GM12875 (cell line): ENCODE measurements at regions not wholly inside any gene's neighbourhood (a gene's known extent, or its start where the extent isn't known, plus 50 kb on each side); places are given as distances from the start of the nearest gene placed in this dataset.

Experiments
- H3K4me3 ChIP-seq: one replicate; pipeline ENCODE4 v1.5.1; 2011; ENCODE audit warnings: low read depth, low read length, control low read depth
- CTCF ChIP-seq: IDR thresholded peaks from 2 replicates; pipeline ENCODE4 v1.5.1; 2011; ENCODE audit warnings: low read depth, mild to moderate bottlenecking, control low read depth, inconsistent platforms, low read length, moderate library complexity, borderline replicate concordance; ENCODE audit not compliant: insufficient read depth

DNA sequence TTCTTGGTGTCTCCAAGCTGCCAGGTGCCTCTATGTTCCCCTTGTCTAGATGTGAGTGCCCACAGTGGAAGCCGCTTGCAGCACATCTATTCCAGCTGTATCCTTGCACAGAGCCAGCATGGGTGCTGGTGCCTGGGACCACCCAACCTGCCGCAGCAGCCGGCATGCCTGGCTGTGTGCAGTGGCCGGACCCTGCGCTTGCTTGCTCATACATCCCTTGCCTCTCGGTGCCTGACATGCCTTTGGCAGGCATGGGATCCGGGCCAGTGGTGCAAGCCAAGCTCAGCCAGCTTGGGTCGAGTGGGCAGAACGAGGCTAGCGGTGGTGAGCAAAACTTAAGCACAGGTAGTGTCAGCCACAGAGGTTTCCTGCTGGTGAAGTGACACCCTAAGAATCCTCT lies 355.1 kb downstream of the TLL1 start:
- no peak overlapping the region for H3K4me3 ChIP-seq
- TF ChIP-seq CTCF = no peak

- no peak overlapping the region for H3K4me3 ChIP-seq
- no peak for TF ChIP-seq CTCF
Measured at GRCh38 chr4:166229799-166230198, 356.8 kb downstream of the TLL1 start.

DNA sequence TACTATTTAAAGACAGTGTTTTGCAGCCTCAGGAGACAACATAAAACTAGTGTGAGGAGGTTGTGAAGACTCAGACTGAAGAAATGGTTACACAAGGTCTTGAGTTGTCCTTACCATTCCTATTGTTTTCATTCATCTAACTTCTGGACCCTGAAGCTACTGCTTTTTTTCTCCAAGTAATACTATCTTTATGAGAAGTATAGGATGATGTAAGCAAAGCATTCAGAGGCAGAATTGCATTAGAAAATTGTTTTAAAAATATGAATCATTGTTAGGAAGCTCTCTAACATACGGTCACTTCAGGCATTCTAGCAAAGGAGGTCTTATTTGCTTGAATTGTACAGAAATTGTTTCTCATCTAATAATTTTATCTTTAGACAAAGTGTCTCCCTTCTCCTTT lies 357.8 kb downstream of the TLL1 start:
- H3K4me3 ChIP-seq = no peak overlapping the region
- TF ChIP-seq CTCF = no peak

DNA sequence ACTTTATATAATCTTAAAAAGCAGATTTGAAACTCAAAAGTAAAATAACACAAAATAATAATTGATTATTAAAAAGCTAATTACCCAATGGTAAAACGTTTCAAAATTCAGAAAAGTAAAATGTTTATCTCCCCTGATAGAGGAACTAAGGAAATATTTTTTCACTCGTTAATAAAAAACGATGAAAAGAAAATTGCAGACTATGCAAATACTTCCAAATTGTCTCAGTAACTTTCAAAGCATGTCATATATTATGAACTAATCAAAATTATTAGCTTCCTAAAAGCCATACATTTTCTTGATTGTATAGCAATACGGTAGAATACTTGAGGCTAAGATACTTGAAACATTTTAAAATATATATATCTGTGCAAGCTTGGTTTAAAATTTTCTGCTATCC lies 366.3 kb downstream of the TLL1 start:
- no peak for TF ChIP-seq CTCF
- H3K4me3 ChIP-seq = no peak overlapping the region

GRCh38 chr4:166252487-166253402 lies 379.7 kb downstream of the TLL1 start:
- peak; percentile 39; the same call in 1 of the 2 replicates for TF ChIP-seq CTCF
- H3K4me3 ChIP-seq = no peak overlapping the region

GRCh38 chr4:166257276-166257675 lies 384.2 kb downstream of the TLL1 start:
- no peak overlapping the region for H3K4me3 ChIP-seq
- TF ChIP-seq CTCF = no peak

GRCh38 chr4:166257891-166258290 lies 384.9 kb downstream of the TLL1 start:
- H3K4me3 ChIP-seq = no peak overlapping the region
- no peak for TF ChIP-seq CTCF
